Effector memory CD8-positive, alpha-beta T cell (primary cell): ENCODE measurements at regions not wholly inside any gene's neighbourhood (a gene's known extent, or its start where the extent isn't known, plus 50 kb on each side); places are given as distances from the start of the nearest gene placed in this dataset.

Source experiments
- ATAC-seq: fragments of 150-1000 bp; cut with Tn5 transposase; replicated peaks from 2 replicates; pipeline ENCODE4 v1.10.0; 2021; ENCODE audit warnings: mild to moderate bottlenecking, moderate library complexity
- DNase-seq, 3 experiments: peaks; one replicate each; pipeline ENCODE4 v3.0.0; 2021
- H3K27ac Mint-ChIP-seq, 2 donors: one replicate each; pipeline ENCODE4 v1.8.0; 2022; ENCODE audit warnings: mild to moderate bottlenecking in 2 of 2, mixed read lengths in 2 of 2, moderate library complexity in 2 of 2
- H3K27me3 Mint-ChIP-seq, 2 donors: one replicate each; pipeline ENCODE4 v1.8.0; 2022; ENCODE audit warnings: mixed read lengths in 2 of 2
- H3K36me3 Mint-ChIP-seq: one replicate; pipeline ENCODE4 v1.8.0; 2022; ENCODE audit warnings: mild to moderate bottlenecking, moderate library complexity, mixed read lengths; ENCODE audit not compliant: insufficient read depth
- H3K4me1 Mint-ChIP-seq, 2 donors: one replicate each; pipeline ENCODE4 v1.8.0; 2022; ENCODE audit warnings: low read depth in 2 of 2, mixed read lengths in 2 of 2
- H3K4me3 Mint-ChIP-seq, 2 donors: one replicate each; pipeline ENCODE4 v1.8.0; 2022; ENCODE audit warnings: mild to moderate bottlenecking in 2 of 2, mixed read lengths in 2 of 2, moderate library complexity in 2 of 2
- H3K9me3 Mint-ChIP-seq, 2 donors: one replicate each; pipeline ENCODE4 v1.8.0; 2022; ENCODE audit warnings: mixed read lengths in 2 of 2

DNA sequence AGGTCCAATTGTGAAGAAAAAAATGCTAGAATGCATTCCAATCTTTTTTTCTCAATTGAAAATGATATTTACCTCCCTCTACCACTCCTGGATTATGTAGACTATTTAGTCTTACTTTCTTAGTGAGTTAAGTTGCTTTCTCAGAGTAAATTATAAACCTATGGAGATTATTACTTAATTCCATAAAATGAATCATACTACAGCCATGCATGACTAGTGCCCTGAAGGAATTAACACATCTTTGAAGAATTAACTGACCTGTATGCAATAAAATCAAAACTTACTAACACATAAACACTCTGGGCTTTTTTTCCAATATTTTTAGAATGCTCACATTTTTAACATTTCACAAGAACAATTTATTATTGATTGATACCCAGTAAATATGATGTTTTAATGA lies 379.4 kb upstream of the DACH1 start:
- no peaks in the 10 kb centered on the region for H3K27me3 Mint-ChIP-seq
- ATAC-seq (no peak), DNase-seq (no peak)
- H3K9me3 Mint-ChIP-seq, result peaks cover 0 to 12% of the 10 kb centered on the region in 2 donors
- H3K27ac Mint-ChIP-seq, result no peak overlapping the region
- H3K36me3 Mint-ChIP-seq, result no peaks in the 10 kb centered on the region
- no peak overlapping the region for H3K4me3 Mint-ChIP-seq
- H3K4me1 Mint-ChIP-seq, result no peaks in the 10 kb centered on the region

DNA sequence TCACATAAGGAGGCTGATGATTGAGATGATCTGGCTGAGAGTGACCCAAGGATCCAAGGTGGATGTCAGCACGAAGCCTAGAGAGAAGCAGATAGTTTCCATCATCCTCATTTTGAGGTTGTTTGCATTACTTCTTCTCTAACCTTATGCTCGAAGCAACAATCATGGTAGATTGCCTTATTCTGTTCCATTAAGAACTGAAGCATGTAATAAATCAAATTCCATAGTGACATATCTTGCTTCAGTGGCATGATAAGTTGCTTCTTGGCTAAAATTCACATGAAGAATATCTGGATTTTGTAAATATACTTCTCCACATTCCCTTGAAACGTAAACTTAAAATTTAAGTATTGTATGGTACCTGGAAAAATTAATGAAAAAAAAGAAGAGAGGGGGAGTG lies 377.8 kb upstream of the DACH1 start:
- peaks cover 0 to 6% of the 10 kb centered on the region in 2 donors for H3K9me3 Mint-ChIP-seq
- no peak overlapping the region for H3K4me3 Mint-ChIP-seq
- no peak overlapping the region for H3K27ac Mint-ChIP-seq

DNA sequence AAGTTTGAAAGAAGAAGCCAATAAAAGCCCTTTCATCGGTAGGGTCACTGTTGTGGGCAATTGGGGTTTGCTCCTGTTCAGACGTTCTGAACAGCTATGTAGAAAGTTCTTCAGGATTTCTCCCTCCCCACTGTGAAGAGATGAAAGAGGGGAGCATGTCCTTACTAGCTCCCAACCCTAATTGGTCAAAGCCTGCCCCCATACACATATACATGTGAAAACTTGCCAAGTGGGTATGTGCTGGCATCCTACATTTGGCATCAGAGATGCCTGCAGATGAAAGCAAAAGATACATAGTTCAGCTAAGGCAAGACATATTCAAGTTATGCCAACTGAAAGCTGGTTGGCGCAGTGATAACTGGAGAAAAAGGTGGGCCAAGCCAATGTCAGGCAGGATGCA lies 363.1 kb upstream of the DACH1 start:
- Mint-ChIP-seq H3K27ac (no peak overlapping the region), H3K36me3 (no peaks in the 10 kb centered on the region), H3K4me1 (no peaks in the 10 kb centered on the region), H3K4me3 (no peak overlapping the region), H3K9me3 (peaks cover 2 to 8% of the 10 kb centered on the region in 2 donors), H3K27me3 (no peaks in the 10 kb centered on the region)
- DNase-seq (no peak), ATAC-seq (no peak)

More for the DNA sequence above, 377.8 kb upstream of the DACH1 start:
- Mint-ChIP-seq H3K36me3 (no peaks in the 10 kb centered on the region), H3K4me1 (no peaks in the 10 kb centered on the region), H3K27me3 (no peaks in the 10 kb centered on the region)
- ATAC-seq, result no peak
- DNase-seq, result no peak

DNA sequence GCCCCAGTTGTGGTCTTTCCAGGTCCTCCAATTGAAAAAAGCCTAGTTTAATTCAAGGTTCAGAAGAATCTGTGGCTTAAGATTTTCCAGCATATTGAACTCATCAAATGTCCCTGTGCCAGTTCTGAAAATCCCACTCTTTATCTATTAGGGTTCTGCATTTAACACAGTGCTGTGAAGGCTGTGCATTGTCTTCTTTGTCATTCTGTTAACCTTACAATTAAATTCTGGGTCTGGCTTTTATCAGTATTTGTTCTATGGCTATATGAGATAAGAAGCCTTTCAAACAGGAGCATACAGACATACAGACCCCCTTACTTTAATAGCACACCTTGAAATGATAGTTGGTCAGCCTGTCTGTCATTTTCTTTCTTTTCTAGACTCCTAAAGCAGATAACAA lies 362.1 kb upstream of the DACH1 start:
- DNase-seq (no peak), ATAC-seq (no peak)
- Mint-ChIP-seq H3K4me3 (no peak overlapping the region), H3K4me1 (no peaks in the 10 kb centered on the region), H3K27ac (no peak overlapping the region), H3K36me3 (no peaks in the 10 kb centered on the region), H3K27me3 (no peaks in the 10 kb centered on the region), H3K9me3 (peaks cover 4 to 9% of the 10 kb centered on the region in 2 donors)

DNA sequence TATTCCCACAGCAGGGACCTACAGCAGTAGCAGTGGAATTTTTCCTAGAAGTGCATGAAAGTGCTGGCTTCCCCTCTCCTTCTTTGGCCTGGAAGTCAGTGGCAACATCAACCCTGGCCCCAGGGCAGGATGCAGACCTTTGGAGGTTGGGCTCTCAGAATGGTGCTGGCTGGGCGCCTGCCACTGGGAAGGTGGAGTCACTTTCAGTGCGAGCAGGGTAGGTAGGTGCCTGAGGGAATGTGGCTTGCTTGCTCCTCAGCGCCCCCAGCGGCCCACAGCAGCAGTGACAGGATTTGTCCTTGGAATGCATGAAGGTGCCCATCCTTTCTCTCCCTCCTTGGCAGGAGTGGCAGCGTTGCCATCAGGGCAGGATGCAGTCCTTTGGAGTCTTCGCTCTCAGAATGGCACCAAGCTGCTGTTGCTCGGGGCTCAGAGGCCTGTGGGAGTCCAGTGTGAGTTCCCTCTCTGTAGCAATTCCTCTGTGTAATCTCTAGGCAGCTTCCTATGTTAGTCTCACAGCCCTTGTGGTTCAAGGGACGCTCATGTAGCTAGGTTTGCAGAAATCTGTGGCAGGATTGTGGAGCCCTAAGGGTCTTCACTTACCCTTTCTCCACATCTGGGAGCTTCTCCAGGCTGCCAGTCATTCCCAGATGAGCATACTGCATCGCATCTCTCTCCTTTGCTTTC lies 354.4 kb upstream of the DACH1 start:
- H3K4me1 Mint-ChIP-seq, result no peaks in the 10 kb centered on the region
- H3K4me3 Mint-ChIP-seq, result no peak overlapping the region
- DNase-seq, result no peak
- no peaks in the 10 kb centered on the region for H3K27me3 Mint-ChIP-seq
- peaks cover 8 to 29% of the 10 kb centered on the region in 2 donors for H3K9me3 Mint-ChIP-seq
- no peak for ATAC-seq
- no peaks in the 10 kb centered on the region for H3K36me3 Mint-ChIP-seq
- no peak overlapping the region for H3K27ac Mint-ChIP-seq

DNA sequence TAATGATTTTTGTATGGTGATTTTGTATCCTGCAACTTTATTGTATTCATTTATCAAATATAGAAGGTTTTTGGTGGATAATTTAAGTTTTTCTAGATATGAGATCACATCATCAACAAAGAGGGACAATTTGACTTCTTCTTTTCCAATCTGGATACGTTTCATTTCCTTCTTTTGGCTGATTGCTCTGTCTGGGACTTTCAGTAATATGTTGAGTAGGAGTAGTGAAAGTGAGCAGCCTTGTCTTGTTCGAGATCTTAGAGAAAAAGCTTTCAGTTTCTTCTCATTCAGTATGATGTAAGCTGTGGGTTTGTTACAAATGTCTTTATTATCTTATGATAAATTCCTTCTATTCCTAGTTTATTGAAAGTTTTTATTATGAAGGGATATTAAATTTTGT lies 352.0 kb upstream of the DACH1 start:
- no peak for DNase-seq
- Mint-ChIP-seq H3K4me1 (no peaks in the 10 kb centered on the region), H3K4me3 (no peak overlapping the region), H3K36me3 (no peaks in the 10 kb centered on the region), H3K27ac (no peak overlapping the region), H3K27me3 (no peaks in the 10 kb centered on the region), H3K9me3 (peaks cover 6 to 27% of the 10 kb centered on the region in 2 donors)
- ATAC-seq, result no peak

DNA sequence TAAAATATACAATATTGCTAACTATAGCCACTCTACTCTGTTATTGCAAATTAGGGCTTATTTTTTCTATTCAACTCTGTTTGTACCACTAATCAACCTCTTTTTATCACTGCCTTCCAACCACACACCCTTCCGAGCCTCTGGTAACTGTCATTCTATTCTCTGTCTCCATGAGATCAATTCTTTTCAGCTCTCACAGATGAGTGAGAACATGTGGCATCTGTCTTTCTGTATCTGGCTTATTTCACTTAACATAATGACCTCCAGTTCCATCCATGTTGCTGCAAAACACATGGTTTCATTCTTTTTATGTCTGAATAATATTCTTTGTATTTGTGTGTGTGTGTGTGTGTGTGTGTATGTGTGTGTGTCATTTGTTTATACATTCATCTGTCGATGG lies 350.1 kb upstream of the DACH1 start:
- DNase-seq, result no peak
- Mint-ChIP-seq H3K9me3 (peaks cover 6 to 13% of the 10 kb centered on the region in 2 donors), H3K4me1 (no peaks in the 10 kb centered on the region)

DNA sequence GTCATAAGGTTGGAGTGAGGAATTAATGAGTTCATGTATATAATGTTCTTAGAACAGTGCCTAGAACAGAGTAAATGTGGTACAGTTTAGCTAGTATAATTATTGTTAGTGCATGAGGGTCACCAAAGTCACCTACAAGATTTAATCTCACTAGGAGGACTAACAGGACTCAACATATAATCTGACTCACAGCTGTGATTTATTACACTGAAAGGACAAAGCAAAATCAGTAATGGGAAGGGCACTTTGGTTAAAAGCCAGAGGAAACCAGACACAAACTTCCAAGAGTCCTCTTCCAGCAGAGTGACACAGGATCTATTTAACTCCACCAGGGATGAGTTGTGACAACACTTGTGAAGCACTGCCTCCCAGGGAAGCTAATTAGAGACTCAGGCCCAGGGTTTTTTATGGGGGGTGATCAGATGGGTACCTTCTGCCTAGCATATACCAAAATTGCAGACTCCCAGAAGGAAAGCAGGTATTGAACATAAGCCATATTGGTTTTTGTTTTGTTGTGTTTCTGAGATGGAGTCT lies 341.2 kb upstream of the DACH1 start:
- no peak for DNase-seq
- Mint-ChIP-seq H3K27ac (no peak overlapping the region), H3K4me1 (no peaks in the 10 kb centered on the region), H3K9me3 (peaks cover 0 to 2% of the 10 kb centered on the region in 2 donors), H3K36me3 (no peaks in the 10 kb centered on the region), H3K4me3 (no peak overlapping the region), H3K27me3 (no peaks in the 10 kb centered on the region)
- no peak for ATAC-seq

More for the DNA sequence above, 350.1 kb upstream of the DACH1 start:
- H3K27me3 Mint-ChIP-seq, result no peaks in the 10 kb centered on the region
- H3K27ac Mint-ChIP-seq, result no peak overlapping the region
- no peak for ATAC-seq
- H3K36me3 Mint-ChIP-seq, result no peaks in the 10 kb centered on the region
- H3K4me3 Mint-ChIP-seq, result no peak overlapping the region

DNA sequence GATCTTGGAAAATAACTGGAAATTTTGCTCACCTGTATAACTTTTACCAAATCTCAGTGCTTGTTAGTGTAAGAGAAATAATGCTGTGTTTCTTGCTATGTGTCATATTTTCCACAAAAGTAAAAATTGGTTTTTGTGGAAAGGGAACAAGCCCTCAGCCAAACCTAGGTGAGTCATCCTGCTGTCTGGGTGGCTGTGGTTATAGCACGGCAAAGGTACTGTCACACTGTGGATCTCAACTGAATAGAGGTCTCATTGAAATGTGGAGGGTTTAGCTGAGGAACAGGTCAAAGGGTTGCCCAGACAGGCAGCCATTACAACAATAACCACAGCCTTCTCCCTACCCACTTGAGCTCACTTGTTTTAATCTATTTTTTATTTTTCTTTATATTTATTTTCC lies 338.8 kb upstream of the DACH1 start:
- H3K9me3 Mint-ChIP-seq, result peaks cover 0 to 2% of the 10 kb centered on the region in 2 donors
- H3K27ac Mint-ChIP-seq, result no peak overlapping the region
- no peak overlapping the region for H3K4me3 Mint-ChIP-seq
- DNase-seq, result no peak
- no peaks in the 10 kb centered on the region for H3K4me1 Mint-ChIP-seq
- H3K36me3 Mint-ChIP-seq, result peaks cover 5% of the 10 kb centered on the region
- H3K27me3 Mint-ChIP-seq, result no peaks in the 10 kb centered on the region
- no peak for ATAC-seq

DNA sequence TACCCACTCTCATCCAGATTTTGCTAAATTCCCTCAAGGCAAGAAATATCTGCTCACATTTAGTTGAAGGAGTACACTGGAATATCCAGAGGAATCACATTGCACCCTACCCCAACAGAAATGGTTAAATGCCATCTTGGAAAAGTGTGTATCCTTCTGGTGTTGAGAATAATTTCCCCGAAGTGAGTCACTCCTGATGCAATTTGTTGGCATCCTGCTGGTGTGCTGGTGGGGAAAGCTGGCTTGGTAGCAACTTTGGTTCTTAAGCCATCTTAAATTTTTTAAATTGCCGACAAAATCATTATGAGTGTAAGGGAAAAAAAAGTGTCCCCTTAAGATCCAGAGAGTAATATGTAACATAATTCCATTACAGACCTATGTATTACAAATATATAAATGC lies 337.3 kb upstream of the DACH1 start:
- Mint-ChIP-seq H3K9me3 (peaks cover 0 to 2% of the 10 kb centered on the region in 2 donors), H3K4me1 (no peaks in the 10 kb centered on the region), H3K27me3 (no peaks in the 10 kb centered on the region), H3K4me3 (no peak overlapping the region), H3K36me3 (peaks cover 5% of the 10 kb centered on the region), H3K27ac (no peak overlapping the region)
- DNase-seq, result no peak
- ATAC-seq, result no peak

DNA sequence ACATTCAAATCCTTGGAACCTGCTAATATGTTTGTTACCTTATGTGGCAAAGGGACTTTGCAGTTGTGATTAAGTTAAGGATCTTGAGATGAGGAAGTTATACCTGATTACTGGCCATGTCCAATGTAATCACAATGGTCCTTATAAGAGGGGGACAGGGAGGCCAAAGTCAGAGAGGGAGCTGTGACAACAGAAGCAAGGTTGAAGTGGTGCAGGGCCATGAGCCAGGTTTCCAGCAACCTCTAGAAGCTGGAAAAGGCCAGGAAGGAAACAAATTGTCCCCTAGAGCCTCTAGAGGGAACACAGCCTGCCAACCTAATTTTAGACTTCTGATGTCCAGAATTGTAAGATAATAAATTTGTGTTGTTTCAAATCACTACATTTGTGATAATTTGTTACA lies 334.7 kb upstream of the DACH1 start:
- Mint-ChIP-seq H3K27ac (no peak overlapping the region), H3K9me3 (peaks cover 0 to 2% of the 10 kb centered on the region in 2 donors)

DNA sequence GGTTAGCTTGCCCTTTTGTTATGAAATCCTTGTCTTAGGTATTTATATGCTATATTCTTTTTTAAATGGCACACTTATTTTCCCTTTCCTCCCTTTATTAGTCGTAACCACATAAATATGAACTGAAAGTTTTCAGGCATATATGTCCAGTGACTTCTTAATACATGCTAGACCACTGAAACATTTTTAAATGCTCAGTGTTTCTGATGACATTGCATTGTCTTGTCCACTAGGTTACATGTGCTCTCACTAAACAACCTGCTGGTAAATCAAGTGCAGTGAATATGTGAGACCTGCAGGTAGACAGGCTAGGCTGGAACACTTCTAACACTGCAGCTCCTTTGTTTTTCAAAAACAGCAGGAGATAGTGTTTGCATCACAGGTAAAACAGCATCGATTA lies 332.6 kb upstream of the DACH1 start:
- DNase-seq, result no peak
- H3K4me3 Mint-ChIP-seq, result no peak overlapping the region
- H3K36me3 Mint-ChIP-seq, result peaks cover 5% of the 10 kb centered on the region
- no peaks in the 10 kb centered on the region for H3K27me3 Mint-ChIP-seq
- no peaks in the 10 kb centered on the region for H3K4me1 Mint-ChIP-seq
- H3K9me3 Mint-ChIP-seq, result peaks cover 0 to under 1% of the 10 kb centered on the region in 2 donors
- no peak for ATAC-seq
- no peak overlapping the region for H3K27ac Mint-ChIP-seq

More for the DNA sequence above, 334.7 kb upstream of the DACH1 start:
- ATAC-seq (no peak), DNase-seq (no peak)
- Mint-ChIP-seq H3K36me3 (peaks cover 5% of the 10 kb centered on the region), H3K4me1 (no peaks in the 10 kb centered on the region), H3K27me3 (no peaks in the 10 kb centered on the region), H3K4me3 (no peak overlapping the region)

DNA sequence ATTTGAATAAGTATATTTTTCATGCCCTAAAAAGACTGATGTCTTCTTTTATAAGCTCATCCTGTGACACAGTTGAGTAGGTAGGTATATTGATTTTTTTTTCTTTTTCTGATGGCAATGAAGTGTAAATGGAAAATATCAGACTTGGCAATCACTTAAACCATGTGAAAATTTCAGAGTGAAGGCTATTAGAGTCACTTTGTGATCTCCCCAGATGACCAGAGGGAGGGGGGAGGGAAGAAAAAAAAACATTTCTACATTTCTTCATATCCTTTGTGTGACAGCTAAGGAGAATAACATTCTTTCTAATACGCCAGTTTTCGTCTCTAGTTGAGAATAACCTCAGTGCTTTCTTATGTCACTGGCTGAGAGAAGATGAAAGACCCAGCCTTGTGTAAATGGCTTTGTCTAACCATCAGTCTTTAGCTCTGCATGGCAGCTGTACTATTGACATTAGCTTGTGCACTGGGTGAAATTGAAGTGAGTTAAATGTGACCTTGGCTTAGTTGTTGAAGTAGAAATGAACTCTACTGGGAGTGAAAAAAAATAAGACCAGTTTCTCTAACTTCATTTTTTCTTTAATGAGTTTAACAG lies 332.1 kb upstream of the DACH1 start:
- ATAC-seq, result no peak
- peaks cover 5% of the 10 kb centered on the region for H3K36me3 Mint-ChIP-seq
- no peak for DNase-seq
- H3K27me3 Mint-ChIP-seq, result no peaks in the 10 kb centered on the region
- H3K4me3 Mint-ChIP-seq, result no peak overlapping the region
- H3K4me1 Mint-ChIP-seq, result no peaks in the 10 kb centered on the region
- no peak overlapping the region for H3K27ac Mint-ChIP-seq
- peaks cover 0 to 2% of the 10 kb centered on the region in 2 donors for H3K9me3 Mint-ChIP-seq

DNA sequence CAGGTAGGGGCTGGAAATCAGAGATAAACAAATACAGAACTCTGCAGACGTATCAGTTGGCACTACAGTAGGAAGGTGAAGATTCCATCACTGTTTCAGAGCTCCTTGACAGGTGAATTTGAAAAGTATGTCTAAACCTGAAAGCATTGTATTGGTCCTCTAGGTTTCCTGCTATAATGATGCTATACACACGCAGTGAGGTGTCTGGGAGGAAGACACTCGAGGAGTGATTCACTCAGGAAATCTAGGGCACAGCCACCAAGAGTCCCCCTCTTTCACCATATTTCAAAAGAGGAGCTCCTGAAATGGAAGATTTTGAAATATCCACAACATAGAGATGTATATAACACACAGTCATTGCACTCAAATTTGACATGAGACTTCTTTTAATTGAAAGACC lies 331.0 kb upstream of the DACH1 start:
- H3K27me3 Mint-ChIP-seq, result no peaks in the 10 kb centered on the region
- H3K4me1 Mint-ChIP-seq, result no peaks in the 10 kb centered on the region
- H3K4me3 Mint-ChIP-seq, result no peak overlapping the region
- no peak overlapping the region for H3K27ac Mint-ChIP-seq
- ATAC-seq, result no peak
- peaks cover 5% of the 10 kb centered on the region for H3K36me3 Mint-ChIP-seq
- peaks cover 0 to 2% of the 10 kb centered on the region in 2 donors for H3K9me3 Mint-ChIP-seq
- DNase-seq, result no peak
